HG02642 (cell line): ENCODE measurements at regions not wholly inside any gene's neighbourhood (a gene's known extent, or its start where the extent isn't known, plus 50 kb on each side); places are given as distances from the start of the nearest gene placed in this dataset.
"Not testable (repeated sequence)": the region's sequence is repeated elsewhere in the genome, so short reads cannot be mapped to it uniquely, and the experiment has no call there.

ENCODE experiments used
- ATAC-seq: cut with Tn5 transposase; IDR thresholded peaks from one replicate; pipeline ENCODE4 v1.9.1; 2021; ENCODE audit warnings: mild to moderate bottlenecking; ENCODE audit not compliant: unreplicated experiment, poor library complexity

DNA sequence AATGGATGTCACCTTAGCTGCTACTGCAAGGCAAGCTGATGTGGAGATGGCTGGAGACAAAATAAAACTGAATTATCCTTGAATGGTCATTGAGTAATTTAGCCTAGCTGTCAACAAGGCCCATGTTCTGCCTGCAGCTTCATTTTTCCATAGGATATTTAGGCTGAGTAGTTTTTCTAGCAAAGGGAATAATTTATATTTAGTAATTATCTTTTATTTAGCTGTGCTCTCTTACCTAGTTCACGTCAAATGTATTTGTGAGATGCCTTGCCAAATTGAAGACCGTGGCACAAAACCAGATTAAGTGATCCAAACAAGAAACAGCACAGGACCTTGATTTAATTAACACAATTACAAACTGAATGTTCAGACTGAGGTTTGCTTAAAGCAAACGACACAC, 77.4 kb upstream of the CEP162 start:
- ATAC-seq = no peak

DNA sequence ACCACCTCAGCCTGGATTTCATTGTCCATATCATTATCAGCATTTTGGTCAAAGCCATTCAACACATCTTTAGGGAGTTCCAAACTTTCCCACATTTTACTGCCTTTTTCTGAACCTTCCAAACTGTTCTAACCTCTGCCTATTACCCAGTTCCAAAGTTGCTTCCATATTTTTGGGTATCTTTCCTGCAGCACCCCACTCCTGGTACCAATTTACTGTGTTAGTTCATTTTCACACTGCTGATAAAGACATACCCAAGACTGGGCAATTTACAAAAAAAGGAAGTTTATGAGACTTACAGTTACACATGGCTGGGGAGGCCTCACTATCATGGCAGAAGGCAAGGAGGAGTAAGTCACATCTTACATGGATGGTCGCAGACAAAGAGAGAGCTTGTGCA, 63.6 kb upstream of the CEP162 start:
- ATAC-seq = not testable (repeated sequence)

DNA sequence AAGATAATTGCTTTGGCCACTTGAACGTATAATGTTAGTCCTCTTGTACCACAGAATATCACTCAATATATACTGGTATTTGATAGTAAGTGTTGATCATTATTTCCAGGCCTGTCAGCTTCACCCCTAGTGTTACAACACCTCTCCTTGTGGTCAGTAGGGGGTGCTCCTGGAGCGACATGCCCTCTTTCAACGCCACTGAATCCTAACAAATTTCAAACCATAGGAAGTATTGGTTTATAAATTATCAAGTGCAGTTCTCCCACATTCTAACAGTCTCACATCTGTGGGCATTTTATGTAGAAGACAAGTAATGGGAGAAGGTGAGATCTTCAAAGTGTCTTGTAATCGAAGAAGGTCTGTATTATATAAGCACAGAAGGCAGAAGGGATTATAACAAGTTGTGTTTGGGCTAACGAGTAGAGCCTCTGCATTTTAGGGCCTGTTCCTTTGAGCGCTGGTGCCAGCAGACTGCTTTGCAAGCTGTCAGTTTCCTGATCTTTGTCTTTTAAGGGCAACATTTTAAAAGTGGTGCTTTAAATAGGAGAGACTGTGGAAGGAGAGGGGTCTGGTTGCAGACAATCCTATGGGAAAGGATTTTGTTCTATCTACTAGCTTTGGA, 57.1 kb upstream of the CEP162 start:
- no peak for ATAC-seq

DNA sequence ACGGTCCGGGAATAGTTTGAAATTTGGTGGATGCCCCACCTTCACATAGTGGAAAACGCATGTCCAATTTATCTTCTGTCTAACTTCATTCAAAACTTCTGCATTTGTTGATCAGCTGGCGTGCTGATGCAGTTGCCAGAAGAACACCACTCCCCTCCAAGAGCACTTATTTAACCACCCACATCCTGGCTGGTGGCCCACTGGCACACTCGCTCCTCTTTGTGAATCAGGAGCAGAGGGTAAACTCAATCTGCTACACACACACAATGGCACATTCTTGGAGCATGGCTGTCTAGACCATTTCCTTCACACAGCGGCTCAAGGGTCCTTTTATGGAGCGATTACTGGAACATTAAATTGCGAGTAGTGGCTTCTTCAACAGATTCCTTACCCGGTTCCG, 55.1 kb upstream of the CEP162 start:
- no peak for ATAC-seq

DNA sequence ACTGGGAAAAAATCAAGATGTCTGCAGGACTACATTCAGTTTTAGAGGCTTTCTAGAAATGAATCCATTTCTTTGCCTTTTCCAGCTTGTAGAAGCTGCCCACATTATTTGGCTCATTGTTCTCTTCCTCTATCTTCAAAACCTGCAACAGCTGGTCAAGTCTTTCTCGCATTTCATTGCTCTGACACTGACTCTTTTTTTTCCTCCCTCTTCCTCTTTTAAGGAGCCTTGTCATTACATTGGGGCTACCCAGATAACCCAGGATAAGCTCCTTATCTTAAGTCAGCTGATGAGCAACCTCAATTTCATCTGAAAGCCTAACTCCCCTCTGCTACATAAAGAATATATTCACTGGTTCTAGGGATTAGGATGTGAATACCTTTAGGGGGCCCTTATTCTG, 53.2 kb upstream of the CEP162 start:
- ATAC-seq = no peak

DNA sequence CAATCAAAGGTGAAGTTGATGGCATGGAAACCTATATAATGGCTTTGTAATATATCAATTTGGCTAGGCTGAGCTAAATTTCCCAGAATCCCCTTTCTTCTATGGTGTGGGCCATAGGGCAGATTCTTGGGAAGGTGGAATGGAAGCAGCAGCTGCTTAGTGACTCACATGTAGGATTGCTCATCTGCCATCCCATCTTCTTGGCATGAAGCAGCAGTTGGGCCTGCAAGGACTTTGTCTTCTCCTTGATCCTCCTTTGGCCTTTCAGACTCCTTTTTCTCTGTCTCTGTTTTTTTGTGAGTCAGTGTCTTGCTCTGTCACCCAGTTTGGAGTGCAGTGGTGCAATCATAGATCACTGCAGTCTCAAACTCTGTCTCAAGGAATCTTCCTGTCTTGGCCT, 52.6 kb upstream of the CEP162 start:
- no peak for ATAC-seq

DNA sequence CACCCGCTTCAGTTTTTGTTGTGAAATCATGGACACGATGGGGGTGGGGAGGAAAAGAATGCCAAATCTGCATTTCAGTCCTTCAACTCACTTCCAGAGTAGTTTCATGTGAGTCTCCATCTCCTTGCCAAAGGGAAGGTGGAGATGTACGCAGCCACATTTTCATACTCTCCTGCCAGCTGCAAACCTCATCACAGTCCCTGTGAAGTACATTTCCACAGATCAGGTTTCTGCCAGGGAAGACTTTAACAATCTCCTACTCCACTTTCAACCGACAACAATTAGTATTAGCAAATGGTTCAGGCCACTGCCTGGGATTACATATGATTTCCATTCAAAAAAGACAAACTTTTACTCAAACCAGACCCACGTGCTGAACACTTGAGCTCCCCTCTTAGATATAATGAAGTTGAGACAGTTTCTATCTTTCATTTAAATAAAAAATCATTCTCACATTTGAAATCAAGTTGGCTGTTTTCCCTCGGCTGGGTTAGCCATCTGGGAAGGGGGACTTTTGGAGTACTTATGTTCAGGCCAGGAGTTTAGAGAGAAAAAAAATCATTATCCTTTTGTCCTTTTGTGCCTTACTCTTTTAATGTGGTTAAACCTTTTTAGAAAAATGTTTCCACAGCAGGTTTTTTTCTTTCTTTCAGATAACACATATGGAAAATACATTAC, 51.0 kb upstream of the CEP162 start:
- no peak for ATAC-seq
